HEK293 (cell line): ENCODE measurements at regions not wholly inside any gene's neighbourhood (a gene's known extent, or its start where the extent isn't known, plus 50 kb on each side); places are given as distances from the start of the nearest gene placed in this dataset.

Experiments
- CTCF ChIA-PET: fragments of 350-600 bp; formaldehyde crosslinking; extraction: SDS; loops from one replicate; lab custom pipeline; 2021; ENCODE audit warnings: antibody characterized with exemption; lab: Yijun Ruan, JAX
- POLR2A ChIA-PET: fragments of 300-600 bp; formaldehyde crosslinking; extraction: SDS; loops from one replicate; lab custom pipeline; 2020; ENCODE audit warnings: antibody characterized with exemption, inconsistent platforms; lab: Yijun Ruan, JAX
- H3K27ac ChIP-seq: fragments of 200-500 bp; sonication (Bioruptor generic); 2 replicates; pipeline ENCODE4 v1.5.1; 2014; ENCODE audit warnings: low read depth, low read length, control low read depth, inconsistent platforms; ENCODE audit errors: extremely low read depth
- H3K36me3 ChIP-seq, 2 experiments: fragments of 200-500 bp in 1 of 2; sonication (Bioruptor generic) in 1 of 2; 1 replicate in 1 of 2; 2 replicates in 1 of 2; pipeline ENCODE4 v1.5.1; 2014 to 2017; ENCODE audit warnings: inconsistent platforms in 2 of 2, low read length in 2 of 2; ENCODE audit not compliant: control insufficient read depth in 2 of 2, insufficient read depth in 1 of 2
- H3K4me1 ChIP-seq: fragments of 200-500 bp; sonication (Bioruptor generic); 2 replicates; pipeline ENCODE4 v1.5.1; 2014; ENCODE audit warnings: mild to moderate bottlenecking, low read length, inconsistent platforms; ENCODE audit not compliant: control insufficient read depth, insufficient read depth
- H3K4me3 ChIP-seq: 2 replicates; pipeline ENCODE4 v1.5.1; 2011; ENCODE audit warnings: low read depth, mild to moderate bottlenecking, control low read depth, low read length, moderate library complexity
- H3K9me3 ChIP-seq: fragments of 200-500 bp; sonication (Bioruptor generic); 2 replicates; pipeline ENCODE4 v1.5.1; 2014; ENCODE audit warnings: low read depth, low read length, inconsistent platforms; ENCODE audit not compliant: control insufficient read depth, insufficient read depth
- BCL11B ChIP-seq: fragments of 450-650 bp; formaldehyde crosslinking; IDR thresholded peaks from 2 replicates; pipeline ENCODE4 v1.5.1; 2016; ENCODE audit warnings: low read depth, missing biosample characterization, missing genetic modification characterization
- EGR2 ChIP-seq: fragments of 450-650 bp; formaldehyde crosslinking; IDR thresholded peaks from 2 replicates; pipeline ENCODE4 v1.5.1; 2016; ENCODE audit warnings: low read depth, missing biosample characterization, missing genetic modification characterization
- GLIS2 ChIP-seq: fragments of 450-650 bp; formaldehyde crosslinking; IDR thresholded peaks from 2 replicates; pipeline ENCODE4 v1.5.1; 2016; ENCODE audit warnings: missing biosample characterization, missing genetic modification characterization
- PRDM4 ChIP-seq: fragments of 450-650 bp; formaldehyde crosslinking; IDR thresholded peaks from 2 replicates; pipeline ENCODE4 v1.5.1; 2017; ENCODE audit warnings: missing biosample characterization, missing genetic modification characterization
- SCRT1 ChIP-seq: fragments of 450-650 bp; formaldehyde crosslinking; IDR thresholded peaks from 2 replicates; pipeline ENCODE4 v1.5.1; 2016; ENCODE audit warnings: missing biosample characterization, missing genetic modification characterization, borderline replicate concordance
- YY2 ChIP-seq: fragments of 450-650 bp; formaldehyde crosslinking; IDR thresholded peaks from 2 replicates; pipeline ENCODE4 v1.5.1; 2016; ENCODE audit warnings: missing biosample characterization, missing genetic modification characterization
- ZBTB49 ChIP-seq: fragments of 450-650 bp; formaldehyde crosslinking; IDR thresholded peaks from 2 replicates; pipeline ENCODE4 v1.5.1; 2016; ENCODE audit warnings: missing biosample characterization, missing genetic modification characterization, low read depth
- ZNF16 ChIP-seq: fragments of 450-650 bp; formaldehyde crosslinking; IDR thresholded peaks from 2 replicates; pipeline ENCODE4 v1.5.1; 2016; ENCODE audit warnings: low read depth, missing biosample characterization, missing genetic modification characterization
- ZNF266 ChIP-seq: fragments of 450-650 bp; formaldehyde crosslinking; IDR thresholded peaks from 2 replicates; pipeline ENCODE4 v1.5.1; 2016; ENCODE audit warnings: missing biosample characterization, missing genetic modification characterization, low read depth
- ZNF600 ChIP-seq: fragments of 450-650 bp; formaldehyde crosslinking; IDR thresholded peaks from 2 replicates; pipeline ENCODE4 v1.5.1; 2016; ENCODE audit warnings: missing biosample characterization, missing genetic modification characterization
- ZNF645 ChIP-seq: fragments of 450-650 bp; formaldehyde crosslinking; IDR thresholded peaks from 2 replicates; pipeline ENCODE4; 2016; ENCODE audit warnings: missing biosample characterization, missing genetic modification characterization
- ZNF692 ChIP-seq: fragments of 450-650 bp; formaldehyde crosslinking; IDR thresholded peaks from 2 replicates; pipeline ENCODE4 v1.5.1; 2016; ENCODE audit warnings: missing biosample characterization, missing genetic modification characterization
- ZNF785 ChIP-seq: fragments of 450-650 bp; formaldehyde crosslinking; IDR thresholded peaks from 2 replicates; pipeline ENCODE4 v1.5.1; 2016; ENCODE audit warnings: missing biosample characterization, missing genetic modification characterization
- ZSCAN5A ChIP-seq: fragments of 450-650 bp; formaldehyde crosslinking; IDR thresholded peaks from 2 replicates; pipeline ENCODE4 v1.5.1; 2016; ENCODE audit warnings: missing biosample characterization, missing genetic modification characterization
- TF ChIP-seq, protein P1 (sequence below): fragments of 450-650 bp; IDR thresholded peaks from 2 replicates; pipeline ENCODE4 v1.5.1; 2018; ENCODE audit warnings: missing biosample characterization, mild to moderate bottlenecking, missing genetic modification characterization
- TF ChIP-seq, protein P2 (sequence below): fragments of 450-650 bp; formaldehyde crosslinking; IDR thresholded peaks from 2 replicates; pipeline ENCODE4 v1.5.1; 2016; ENCODE audit warnings: missing biosample characterization, missing genetic modification characterization, borderline replicate concordance
- TF ChIP-seq, protein P3 (sequence below): sonication (generic); formaldehyde crosslinking; IDR thresholded peaks from 2 replicates; pipeline ENCODE4 v1.8.1; 2022; ENCODE audit warnings: mild to moderate bottlenecking, moderate library complexity, missing genetic modification reagents

- no peak overlapping the region for H3K4me3 ChIP-seq
- no peaks in the 10 kb centered on the region for H3K4me1 ChIP-seq
- ChIA-PET CTCF (no interaction called here), POLR2A (no interaction called here)
- H3K27ac ChIP-seq = no peak overlapping the region
- no peaks in the 10 kb centered on the region for H3K36me3 ChIP-seq
- no peak for TF ChIP-seq ZSCAN5A (tag by site-specific recombination)
- no peak for TF ChIP-seq ZNF785 (tag by site-specific recombination)
- no peak for TF ChIP-seq SCRT1
- TF ChIP-seq, protein P1, sequence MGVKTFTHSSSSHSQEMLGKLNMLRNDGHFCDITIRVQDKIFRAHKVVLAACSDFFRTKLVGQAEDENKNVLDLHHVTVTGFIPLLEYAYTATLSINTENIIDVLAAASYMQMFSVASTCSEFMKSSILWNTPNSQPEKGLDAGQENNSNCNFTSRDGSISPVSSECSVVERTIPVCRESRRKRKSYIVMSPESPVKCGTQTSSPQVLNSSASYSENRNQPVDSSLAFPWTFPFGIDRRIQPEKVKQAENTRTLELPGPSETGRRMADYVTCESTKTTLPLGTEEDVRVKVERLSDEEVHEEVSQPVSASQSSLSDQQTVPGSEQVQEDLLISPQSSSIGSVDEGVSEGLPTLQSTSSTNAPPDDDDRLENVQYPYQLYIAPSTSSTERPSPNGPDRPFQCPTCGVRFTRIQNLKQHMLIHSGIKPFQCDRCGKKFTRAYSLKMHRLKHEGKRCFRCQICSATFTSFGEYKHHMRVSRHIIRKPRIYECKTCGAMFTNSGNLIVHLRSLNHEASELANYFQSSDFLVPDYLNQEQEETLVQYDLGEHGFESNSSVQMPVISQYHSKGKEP = no peak
- no peak for TF ChIP-seq BCL11B (tag by site-specific recombination)
- no peak for TF ChIP-seq ZNF266
- no peak for TF ChIP-seq ZNF645 (tag by site-specific recombination)
- TF ChIP-seq ZNF16 (tag by site-specific recombination) = no peak
- TF ChIP-seq PRDM4 (tag by site-specific recombination) = no peak
- no peak for TF ChIP-seq ZNF692 (tag by site-specific recombination)
- TF ChIP-seq ZBTB49 = no peak
- no peak for TF ChIP-seq ZNF600 (tag by site-specific recombination)
- TF ChIP-seq, protein P2, sequence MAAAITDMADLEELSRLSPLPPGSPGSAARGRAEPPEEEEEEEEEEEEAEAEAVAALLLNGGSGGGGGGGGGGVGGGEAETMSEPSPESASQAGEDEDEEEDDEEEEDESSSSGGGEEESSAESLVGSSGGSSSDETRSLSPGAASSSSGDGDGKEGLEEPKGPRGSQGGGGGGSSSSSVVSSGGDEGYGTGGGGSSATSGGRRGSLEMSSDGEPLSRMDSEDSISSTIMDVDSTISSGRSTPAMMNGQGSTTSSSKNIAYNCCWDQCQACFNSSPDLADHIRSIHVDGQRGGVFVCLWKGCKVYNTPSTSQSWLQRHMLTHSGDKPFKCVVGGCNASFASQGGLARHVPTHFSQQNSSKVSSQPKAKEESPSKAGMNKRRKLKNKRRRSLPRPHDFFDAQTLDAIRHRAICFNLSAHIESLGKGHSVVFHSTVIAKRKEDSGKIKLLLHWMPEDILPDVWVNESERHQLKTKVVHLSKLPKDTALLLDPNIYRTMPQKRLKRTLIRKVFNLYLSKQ = no peak
- TF ChIP-seq, protein P3, sequence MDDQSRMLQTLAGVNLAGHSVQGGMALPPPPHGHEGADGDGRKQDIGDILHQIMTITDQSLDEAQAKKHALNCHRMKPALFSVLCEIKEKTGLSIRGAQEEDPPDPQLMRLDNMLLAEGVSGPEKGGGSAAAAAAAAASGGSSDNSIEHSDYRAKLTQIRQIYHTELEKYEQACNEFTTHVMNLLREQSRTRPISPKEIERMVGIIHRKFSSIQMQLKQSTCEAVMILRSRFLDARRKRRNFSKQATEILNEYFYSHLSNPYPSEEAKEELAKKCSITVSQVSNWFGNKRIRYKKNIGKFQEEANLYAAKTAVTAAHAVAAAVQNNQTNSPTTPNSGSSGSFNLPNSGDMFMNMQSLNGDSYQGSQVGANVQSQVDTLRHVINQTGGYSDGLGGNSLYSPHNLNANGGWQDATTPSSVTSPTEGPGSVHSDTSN = no peak
- TF ChIP-seq EGR2 (tag by site-specific recombination) = no peak
- TF ChIP-seq YY2 (tag by site-specific recombination) = no peak
- TF ChIP-seq GLIS2 (tag by site-specific recombination) = no peak
- H3K9me3 ChIP-seq = no peaks in the 10 kb centered on the region
Measured at GRCh38 chr7:24038993-24039392, 245.0 kb upstream of the NPY start.
